ENCODE measurements at regions not wholly inside any gene's neighbourhood (a gene's known extent, or its start where the extent isn't known, plus 50 kb on each side); places are given as distances from the start of the nearest gene placed in this dataset.

GRCh38 chr16:86681031-86681756, 102.8 kb downstream of the FOXL1 start:
- TF ChIP-seq CTCF (IDR thresholded peaks at IDR 0.05) (no peak), ESRRA (IDR thresholded peaks at IDR 0.05; ENCODE audit: borderline replicate concordance, low read length) (no peak), EP300 (IDR thresholded peaks at IDR 0.05) (no peak), CEBPB (IDR thresholded peaks at IDR 0.05) (no peak), TFCP2L1 (CRISPR knock-in tag; IDR thresholded peaks at IDR 0.05) (no peak), SMC3 (IDR thresholded peaks at IDR 0.05) (no peak), POLR2AphosphoS2 (conservative IDR thresholded peaks at IDR 0.05; ENCODE audit: low read length) (no peak), EHMT2 (IDR thresholded peaks at IDR 0.05; ENCODE audit: low read depth) (no peak)

All from A549 (cell line).